Activated CD8-positive, alpha-beta memory T cell treated with anti-CD3 and anti-CD28 coated beads for 36 hours (primary cell): ENCODE measurements at regions not wholly inside any gene's neighbourhood (a gene's known extent, or its start where the extent isn't known, plus 50 kb on each side); places are given as distances from the start of the nearest gene placed in this dataset.

Experiments
- CTCF ChIA-PET: fragments of 350-600 bp; sonication (Branson Sonifier 250); formaldehyde crosslinking; loops from one replicate; lab custom pipeline; 2021; ENCODE audit warnings: antibody characterized with exemption; lab: Charles Lee
- POLR2A ChIA-PET: fragments of 350-600 bp; sonication (Branson Sonifier 250); formaldehyde crosslinking; loops from one replicate; lab custom pipeline; 2021; ENCODE audit warnings: antibody characterized with exemption; lab: Charles Lee

- POLR2A ChIA-PET, result interaction anchor here (1.9 kb wide), 1 partner anchor 11 kb away, joined by 5 read pairs; no protein-coding TSS in a partner anchor
These were observed 108.7 kb upstream of the SERTAD2 start for GRCh38 chr2:64762301-64762997.

DNA sequence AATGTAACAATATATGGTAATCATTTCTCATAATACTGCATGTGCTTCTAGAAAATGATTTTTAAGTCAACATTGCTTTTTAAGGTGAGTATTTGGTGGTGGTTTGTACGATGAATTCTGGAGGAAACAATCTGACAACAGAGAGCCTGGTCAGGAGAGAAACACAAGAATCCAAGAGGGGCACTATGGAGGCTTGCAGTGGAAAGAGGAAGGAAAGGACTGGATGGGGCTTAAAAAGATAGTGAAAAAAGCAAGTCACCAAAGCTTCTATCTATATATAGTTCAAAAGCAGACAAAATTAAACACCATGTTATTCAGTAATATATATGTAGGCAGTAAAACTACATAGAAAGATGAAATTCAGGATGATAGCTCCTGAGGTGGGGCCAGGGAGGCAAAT, 109.4 kb upstream of the SERTAD2 start:
- CTCF ChIA-PET, result no interaction called here

More at GRCh38 chr2:64762301-64762997, 108.7 kb upstream of the SERTAD2 start:
- CTCF ChIA-PET, result interaction anchor here (1.5 kb wide), 1 partner anchor 35 kb away, joined by 3 read pairs; no protein-coding TSS in a partner anchor

DNA sequence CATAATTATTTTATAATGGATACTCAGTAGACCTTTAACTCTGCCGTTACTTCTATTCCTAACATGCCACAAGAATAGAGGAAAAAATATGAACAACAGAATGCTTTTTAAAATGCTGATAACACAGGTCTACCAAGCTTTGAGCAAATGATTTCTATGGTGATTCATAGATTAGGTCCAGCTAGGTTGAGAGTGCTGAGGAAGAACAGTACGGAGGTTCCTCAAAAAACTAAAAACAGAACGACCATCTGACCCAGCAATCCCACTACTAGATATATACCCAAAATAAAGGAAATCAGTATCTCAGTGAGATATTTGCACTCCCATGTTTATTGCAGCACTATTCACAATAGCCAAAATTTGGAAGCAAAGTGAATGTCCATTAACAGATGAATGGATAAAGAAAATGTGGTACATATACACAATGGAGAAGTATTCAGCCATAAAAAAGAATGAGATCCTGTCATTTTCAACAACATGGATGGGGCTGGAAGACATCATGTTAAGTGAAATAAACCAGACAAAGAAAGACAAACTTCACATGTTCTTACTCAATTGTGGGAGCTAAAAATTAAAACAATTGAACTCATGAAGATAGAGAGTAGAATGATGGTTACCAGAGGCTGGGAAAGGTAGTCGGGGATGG, 111.6 kb upstream of the SERTAD2 start:
- ChIA-PET POLR2A (no interaction called here), CTCF (interaction anchor here (1.2 kb wide), 1 partner anchor 119 kb away, joined by 4 read pairs; no protein-coding TSS in a partner anchor)

More for the DNA sequence above, 109.4 kb upstream of the SERTAD2 start:
- POLR2A ChIA-PET, result no interaction called here

DNA sequence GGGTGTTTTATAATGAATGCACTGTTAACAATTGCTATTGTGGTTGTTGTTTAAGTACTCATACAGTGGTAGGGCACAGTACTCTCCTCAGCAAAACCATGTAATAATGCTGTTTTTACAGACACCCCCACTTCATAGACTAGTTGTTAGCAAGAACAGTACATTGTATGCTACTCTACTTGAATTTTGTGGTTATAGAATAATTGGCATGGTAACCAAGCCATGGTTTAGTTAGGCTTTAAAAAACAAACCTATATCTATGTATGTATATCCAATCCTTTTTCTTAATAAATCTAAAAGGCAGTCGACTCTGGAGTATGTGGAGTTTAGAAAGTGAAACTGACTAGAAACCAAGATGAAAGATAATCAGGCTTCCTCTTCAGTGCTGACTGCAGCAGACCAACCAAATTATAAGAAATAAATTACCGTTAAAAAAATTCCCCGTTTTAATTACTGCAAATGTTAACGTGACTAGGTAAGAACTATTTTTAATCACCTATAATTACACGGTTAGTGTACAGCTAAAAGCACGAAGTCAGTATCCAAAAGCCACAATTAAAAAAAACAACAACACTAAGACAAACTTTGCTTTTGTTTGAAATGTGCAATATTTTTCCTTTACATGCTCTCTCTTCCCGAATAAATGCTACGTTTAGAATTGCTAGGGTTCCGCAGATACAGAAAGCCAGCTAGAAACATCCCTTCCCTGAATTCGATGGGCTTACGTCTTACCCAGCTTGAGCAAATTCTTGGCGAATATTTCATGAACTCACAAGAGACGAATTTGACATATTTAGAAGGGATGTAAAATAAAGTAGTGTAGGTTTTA, 113.3 kb upstream of the SERTAD2 start:
- ChIA-PET POLR2A (interaction anchor here (0.6 to 1.5 kb wide), 5 partner anchors 16 to 461 kb away, joined by 3 to 12 read pairs (median 4); partner anchors contain the start of genes ACTR2 and SERTAD2), CTCF (interaction anchor here (0.6 to 2.3 kb wide), 8 partner anchors 15 to 266 kb away, joined by 3 to 10 read pairs (median 3); no protein-coding TSS in a partner anchor)

GRCh38 chr2:64767670-64768468, 114.2 kb upstream of the SERTAD2 start:
- ChIA-PET POLR2A (interaction anchor here (0.6 to 1.5 kb wide), 5 partner anchors 17 to 460 kb away, joined by 3 to 12 read pairs (median 4); partner anchors contain the start of genes ACTR2 and SERTAD2), CTCF (interaction anchor here (0.9 to 2.3 kb wide), 7 partner anchors 16 to 123 kb away, joined by 3 to 10 read pairs (median 3); no protein-coding TSS in a partner anchor)

- ChIA-PET CTCF (interaction anchor here (1.3 to 2.3 kb wide), 3 partner anchors 17 to 124 kb away, joined by 3 to 10 read pairs (median 6); no protein-coding TSS in a partner anchor), POLR2A (interaction anchor here (1.2 to 1.4 kb wide), 3 partner anchors 114 to 162 kb away, joined by 4 to 8 read pairs (median 4); partner anchors contain the start of gene SERTAD2)
These were observed 114.8 kb upstream of the SERTAD2 start for GRCh38 chr2:64768491-64769005.

DNA sequence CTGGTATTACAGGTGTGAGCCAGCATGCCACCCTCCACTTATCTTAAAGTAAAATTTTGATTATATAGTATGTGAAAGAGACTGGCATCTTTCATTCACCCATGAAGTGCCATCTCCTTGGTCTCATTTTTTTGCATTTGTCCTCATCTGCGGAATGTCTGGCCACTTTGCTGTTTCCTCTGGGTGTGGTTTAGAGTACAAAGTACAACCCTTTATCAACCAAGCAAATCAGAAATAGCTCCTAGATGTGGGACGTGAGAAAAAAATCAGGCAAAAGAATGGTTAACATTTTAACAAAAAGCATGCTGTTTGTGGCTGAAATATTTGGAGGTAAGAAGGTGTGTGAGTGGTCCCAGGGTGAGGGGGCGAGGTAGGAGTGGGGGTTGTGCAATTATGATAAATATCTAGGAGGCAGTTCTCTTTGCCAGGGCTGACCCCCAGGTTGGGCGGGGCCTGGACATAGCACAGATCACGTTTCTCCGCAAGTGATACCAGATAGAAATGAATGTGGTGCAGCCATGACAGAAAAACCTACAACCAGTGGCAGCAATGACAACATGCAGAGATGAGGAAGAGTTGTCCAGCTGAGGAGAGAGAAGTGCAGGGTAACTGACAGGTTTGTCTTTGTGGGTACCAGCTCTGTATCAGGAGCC, 115.8 kb upstream of the SERTAD2 start:
- CTCF ChIA-PET, result no interaction called here
- POLR2A ChIA-PET, result interaction anchor here (0.7 kb wide), 1 partner anchor 663 kb away, joined by 6 read pairs; the partner anchor contains the start of gene SPRED2

- POLR2A ChIA-PET, result no interaction called here
- CTCF ChIA-PET, result no interaction called here
These were observed 116.5 kb upstream of the SERTAD2 start for GRCh38 chr2:64770137-64770780.

- ChIA-PET CTCF (no interaction called here), POLR2A (no interaction called here)
These were observed 117.1 kb upstream of the SERTAD2 start for GRCh38 chr2:64770781-64771334.

DNA sequence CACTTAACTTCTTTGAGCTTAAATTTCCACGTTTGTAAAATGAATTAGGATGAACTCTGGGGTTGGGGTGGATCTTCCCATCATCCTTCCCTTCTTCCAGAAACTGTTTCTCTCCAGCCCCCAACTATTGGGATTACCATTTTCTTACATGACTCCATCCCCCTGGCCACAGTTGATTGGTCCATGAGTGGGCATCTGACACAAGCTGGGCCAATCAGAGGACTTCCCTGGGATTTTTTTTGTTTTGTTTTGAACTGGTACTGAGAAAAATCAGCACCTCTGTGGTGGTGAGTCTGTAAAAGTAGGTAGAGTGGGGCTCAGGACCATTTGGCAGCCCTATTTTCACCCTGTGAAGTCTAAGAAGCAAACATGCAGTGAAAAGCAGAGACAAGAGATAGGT, 118.0 kb upstream of the SERTAD2 start:
- POLR2A ChIA-PET, result interaction anchor here (0.7 kb wide), 1 partner anchor 219 kb away, joined by 3 read pairs; no protein-coding TSS in a partner anchor
- CTCF ChIA-PET, result no interaction called here

GRCh38 chr2:64773461-64774118, 119.9 kb upstream of the SERTAD2 start:
- POLR2A ChIA-PET, result no interaction called here
- CTCF ChIA-PET, result no interaction called here

GRCh38 chr2:64777841-64778240, 124.1 kb upstream of the SERTAD2 start:
- POLR2A ChIA-PET, result no interaction called here
- CTCF ChIA-PET, result no interaction called here

DNA sequence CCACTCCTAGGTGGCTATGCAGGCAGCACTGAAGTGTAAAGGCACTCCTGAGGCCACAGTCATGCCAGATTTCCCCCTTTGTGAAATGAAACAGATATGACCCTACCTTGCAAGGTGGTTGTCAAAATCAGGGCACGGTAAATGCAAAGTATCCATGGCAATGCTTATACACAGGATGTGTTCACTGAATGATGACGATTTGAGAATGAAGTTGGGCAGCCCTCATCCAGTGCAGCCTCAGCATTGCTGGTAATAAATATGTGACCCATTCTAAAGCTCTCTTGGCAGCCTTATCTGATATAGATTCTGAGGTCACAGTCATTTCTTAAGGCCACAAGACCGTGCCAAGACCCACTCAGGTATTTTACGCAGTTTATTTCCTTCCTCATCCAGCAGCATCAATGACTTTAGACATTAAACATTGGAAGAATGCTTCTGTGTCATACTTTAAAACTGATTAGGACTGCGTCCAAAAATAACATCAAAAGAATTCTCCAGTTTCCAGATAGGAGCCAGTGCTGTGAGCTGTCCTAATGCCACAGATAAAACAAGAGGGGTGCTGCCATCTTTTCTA, 125.5 kb upstream of the SERTAD2 start:
- CTCF ChIA-PET, result no interaction called here
- POLR2A ChIA-PET, result no interaction called here

DNA sequence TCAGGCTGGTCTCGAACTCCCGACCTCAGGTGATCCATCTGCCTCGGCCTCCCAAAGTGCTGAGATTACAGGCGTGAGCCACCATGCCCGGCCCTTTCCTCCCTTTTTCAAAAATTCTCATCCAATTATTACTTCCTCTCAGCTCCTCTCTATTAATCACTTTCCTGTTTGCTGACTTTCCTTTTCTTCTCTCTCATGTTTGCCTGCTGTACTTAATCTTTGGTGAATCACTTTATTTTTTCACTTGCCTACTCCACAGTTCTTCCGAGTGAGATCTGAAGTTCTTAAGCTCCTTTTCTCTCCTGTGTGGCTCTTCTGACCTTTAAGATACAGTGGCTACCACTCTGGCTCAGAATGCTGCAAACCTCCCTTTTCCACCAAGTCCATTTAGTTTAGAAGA, 126.3 kb upstream of the SERTAD2 start:
- CTCF ChIA-PET, result no interaction called here
- POLR2A ChIA-PET, result no interaction called here

DNA sequence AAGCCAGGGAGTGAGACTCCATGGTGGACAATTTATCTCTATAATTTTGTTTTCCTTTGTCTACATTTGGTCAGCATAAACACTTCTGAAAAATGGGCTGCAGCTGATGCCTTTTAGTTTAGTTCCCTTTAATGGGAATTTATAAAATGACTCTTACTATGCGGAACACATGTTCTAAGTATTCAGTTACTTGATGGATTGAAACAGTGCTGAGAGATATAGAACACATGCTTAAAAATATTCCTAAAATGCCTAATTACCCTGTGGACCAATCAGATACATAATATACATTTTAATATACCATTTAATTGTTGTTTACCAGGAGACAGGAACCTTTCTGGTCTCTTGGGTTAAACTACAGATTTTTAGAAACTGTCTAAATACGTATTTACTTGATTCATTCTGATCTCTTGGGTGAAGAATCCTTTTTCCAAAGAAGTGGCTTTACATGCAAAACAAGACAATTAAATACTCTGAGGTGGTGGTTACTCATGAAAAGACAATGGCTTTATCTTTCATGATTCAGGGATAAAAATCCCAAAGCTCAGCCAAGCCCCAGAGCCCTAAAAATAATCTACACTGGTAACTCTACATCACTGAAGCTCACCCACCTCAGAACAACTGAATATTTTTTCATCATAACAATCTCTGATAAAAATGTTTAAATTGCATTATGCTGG, 128.1 kb upstream of the SERTAD2 start:
- CTCF ChIA-PET, result interaction anchor here (0.6 kb wide), 1 partner anchor 233 kb away, joined by 7 read pairs; no protein-coding TSS in a partner anchor
- POLR2A ChIA-PET, result no interaction called here
